Parathyroid adenoma (tissue), 2 donors: ENCODE measurements at regions not wholly inside any gene's neighbourhood (a gene's known extent, or its start where the extent isn't known, plus 50 kb on each side); places are given as distances from the start of the nearest gene placed in this dataset.

ENCODE experiments used
- H2AFZ ChIP-seq: fragments of 300-600 bp; sonication (generic); one replicate; pipeline ENCODE4 v1.7.0; 2017; ENCODE audit warnings: antibody characterized with exemption, mild to moderate bottlenecking
- H3K27ac ChIP-seq: fragments of 300-600 bp; sonication (generic); one replicate; pipeline ENCODE4 v1.7.0; 2017
- H3K27me3 ChIP-seq: fragments of 300-600 bp; sonication (generic); one replicate; pipeline ENCODE4 v1.7.0; 2017; ENCODE audit warnings: low read length; ENCODE audit not compliant: control insufficient read depth, insufficient read depth
- H3K36me3 ChIP-seq: fragments of 300-600 bp; sonication (generic); one replicate; pipeline ENCODE4 v1.7.0; 2017; ENCODE audit warnings: low read length; ENCODE audit not compliant: control insufficient read depth, insufficient read depth
- H3K4me1 ChIP-seq: fragments of 300-600 bp; sonication (generic); one replicate; pipeline ENCODE4 v1.7.0; 2017; ENCODE audit warnings: control low read depth
- H3K4me2 ChIP-seq: fragments of 300-600 bp; sonication (generic); one replicate; pipeline ENCODE4 v1.7.0; 2017; ENCODE audit warnings: low read length
- H3K4me3 ChIP-seq: fragments of 300-600 bp; sonication (generic); one replicate; pipeline ENCODE4 v1.7.0; 2017; ENCODE audit warnings: low read depth, low read length
- H3K79me2 ChIP-seq: fragments of 300-600 bp; sonication (generic); one replicate; pipeline ENCODE4 v1.7.0; 2017; ENCODE audit warnings: control low read depth
- H3K9ac ChIP-seq: fragments of 300-600 bp; sonication (generic); one replicate; pipeline ENCODE4 v1.7.0; 2017; ENCODE audit warnings: mild to moderate bottlenecking
- H3K9me3 ChIP-seq: fragments of 300-600 bp; sonication (generic); one replicate; pipeline ENCODE4 v1.7.0; 2017; ENCODE audit warnings: low read length; ENCODE audit not compliant: control insufficient read depth
- TF ChIP-seq, protein P1 (sequence below): fragments of 300-600 bp; sonication (generic); IDR thresholded peaks from one replicate; pipeline ENCODE4 v1.7.0; 2017; ENCODE audit warnings: antibody characterized with exemption, mild to moderate bottlenecking
- donor health status: primary hyperparathyroidism.

DNA sequence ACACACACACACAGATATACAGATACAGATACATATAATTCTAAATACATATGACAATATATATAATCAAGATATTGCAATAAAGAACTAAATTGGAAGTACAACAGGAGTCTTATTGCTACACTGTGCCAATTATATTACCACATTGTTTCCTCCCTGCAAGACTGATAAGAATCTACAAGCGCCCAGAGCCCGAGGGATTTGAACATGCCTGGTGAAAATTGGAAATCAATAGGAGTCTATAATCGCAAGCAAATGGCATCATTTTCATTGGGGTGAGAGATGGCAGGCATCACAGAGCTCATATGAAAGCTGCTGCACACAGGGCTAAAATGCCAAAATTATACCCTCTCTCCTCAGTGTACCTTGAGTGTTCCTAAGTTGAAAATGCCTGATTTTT lies 152.9 kb upstream of the PTBP2 start:
- Histone ChIP-seq H3K4me3 (no peak overlapping the region), H3K36me3 (no peaks in the 10 kb centered on the region), H2AFZ (no peak overlapping the region), H3K27ac (no peak overlapping the region), H3K4me2 (no peak overlapping the region), H3K9me3 (no peaks in the 10 kb centered on the region), H3K27me3 (no peaks in the 10 kb centered on the region), H3K9ac (no peak overlapping the region), H3K4me1 (no peaks in the 10 kb centered on the region), H3K79me2 (no peaks in the 10 kb centered on the region)
- TF ChIP-seq, protein P1, sequence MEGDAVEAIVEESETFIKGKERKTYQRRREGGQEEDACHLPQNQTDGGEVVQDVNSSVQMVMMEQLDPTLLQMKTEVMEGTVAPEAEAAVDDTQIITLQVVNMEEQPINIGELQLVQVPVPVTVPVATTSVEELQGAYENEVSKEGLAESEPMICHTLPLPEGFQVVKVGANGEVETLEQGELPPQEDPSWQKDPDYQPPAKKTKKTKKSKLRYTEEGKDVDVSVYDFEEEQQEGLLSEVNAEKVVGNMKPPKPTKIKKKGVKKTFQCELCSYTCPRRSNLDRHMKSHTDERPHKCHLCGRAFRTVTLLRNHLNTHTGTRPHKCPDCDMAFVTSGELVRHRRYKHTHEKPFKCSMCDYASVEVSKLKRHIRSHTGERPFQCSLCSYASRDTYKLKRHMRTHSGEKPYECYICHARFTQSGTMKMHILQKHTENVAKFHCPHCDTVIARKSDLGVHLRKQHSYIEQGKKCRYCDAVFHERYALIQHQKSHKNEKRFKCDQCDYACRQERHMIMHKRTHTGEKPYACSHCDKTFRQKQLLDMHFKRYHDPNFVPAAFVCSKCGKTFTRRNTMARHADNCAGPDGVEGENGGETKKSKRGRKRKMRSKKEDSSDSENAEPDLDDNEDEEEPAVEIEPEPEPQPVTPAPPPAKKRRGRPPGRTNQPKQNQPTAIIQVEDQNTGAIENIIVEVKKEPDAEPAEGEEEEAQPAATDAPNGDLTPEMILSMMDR = no peak

GRCh38 chr1:96569288-96569687 lies 152.3 kb upstream of the PTBP2 start:
- no peak overlapping the region for H3K4me3 ChIP-seq
- no peaks in the 10 kb centered on the region for H3K27me3 ChIP-seq
- H2AFZ ChIP-seq = no peak overlapping the region
- no peaks in the 10 kb centered on the region for H3K79me2 ChIP-seq
- no peak overlapping the region for H3K9ac ChIP-seq
- no peak overlapping the region for H3K27ac ChIP-seq
- no peak overlapping the region for H3K4me2 ChIP-seq
- no peaks in the 10 kb centered on the region for H3K4me1 ChIP-seq
- H3K9me3 ChIP-seq = no peaks in the 10 kb centered on the region
- TF ChIP-seq, protein P1 = no peak
- no peaks in the 10 kb centered on the region for H3K36me3 ChIP-seq

GRCh38 chr1:96579636-96580035 lies 141.9 kb upstream of the PTBP2 start:
- TF ChIP-seq, protein P1 = no peak
- no peaks in the 10 kb centered on the region for H3K4me1 ChIP-seq
- no peak overlapping the region for H3K4me2 ChIP-seq
- no peak overlapping the region for H3K9ac ChIP-seq
- no peak overlapping the region for H2AFZ ChIP-seq
- no peaks in the 10 kb centered on the region for H3K9me3 ChIP-seq
- H3K36me3 ChIP-seq = no peaks in the 10 kb centered on the region
- H3K27ac ChIP-seq = no peak overlapping the region
- no peak overlapping the region for H3K4me3 ChIP-seq
- no peaks in the 10 kb centered on the region for H3K79me2 ChIP-seq
- no peaks in the 10 kb centered on the region for H3K27me3 ChIP-seq

GRCh38 chr1:96580920-96581319 lies 140.7 kb upstream of the PTBP2 start:
- no peaks in the 10 kb centered on the region for H3K79me2 ChIP-seq
- H3K36me3 ChIP-seq = no peaks in the 10 kb centered on the region
- no peaks in the 10 kb centered on the region for H3K9me3 ChIP-seq
- no peak overlapping the region for H2AFZ ChIP-seq
- H3K9ac ChIP-seq = no peak overlapping the region
- TF ChIP-seq, protein P1 = no peak
- H3K4me3 ChIP-seq = no peak overlapping the region
- no peak overlapping the region for H3K4me2 ChIP-seq
- no peak overlapping the region for H3K27ac ChIP-seq
- H3K27me3 ChIP-seq = no peaks in the 10 kb centered on the region
- H3K4me1 ChIP-seq = no peaks in the 10 kb centered on the region

DNA sequence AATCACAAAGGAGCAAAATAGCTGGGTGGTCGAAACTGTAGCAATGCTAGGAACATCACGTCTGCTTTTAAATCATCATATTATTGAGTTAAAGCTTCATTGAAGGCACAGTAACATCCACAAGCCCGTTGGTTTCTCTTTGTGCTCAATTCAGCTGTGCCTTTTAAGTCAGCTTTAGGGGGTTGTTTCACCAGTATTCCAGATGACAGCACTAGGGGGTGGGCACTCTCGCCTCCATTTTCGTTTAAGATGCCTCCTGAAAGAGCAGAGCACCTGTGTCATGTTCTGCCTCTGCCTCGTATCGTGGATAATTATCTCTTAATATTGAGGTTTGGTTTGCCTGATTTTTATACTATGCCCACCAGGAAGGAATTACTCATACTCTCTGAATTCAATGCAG lies 139.8 kb upstream of the PTBP2 start:
- Histone ChIP-seq H3K9me3 (no peaks in the 10 kb centered on the region), H3K36me3 (no peaks in the 10 kb centered on the region), H3K9ac (no peak overlapping the region), H2AFZ (no peak overlapping the region), H3K4me3 (no peak overlapping the region), H3K4me1 (no peaks in the 10 kb centered on the region), H3K79me2 (no peaks in the 10 kb centered on the region), H3K27ac (no peak overlapping the region), H3K4me2 (no peak overlapping the region), H3K27me3 (no peaks in the 10 kb centered on the region)
- TF ChIP-seq, protein P1 = no peak
